ENCODE measurements at regions not wholly inside any gene's neighbourhood (a gene's known extent, or its start where the extent isn't known, plus 50 kb on each side); places are given as distances from the start of the nearest gene placed in this dataset.

DNA sequence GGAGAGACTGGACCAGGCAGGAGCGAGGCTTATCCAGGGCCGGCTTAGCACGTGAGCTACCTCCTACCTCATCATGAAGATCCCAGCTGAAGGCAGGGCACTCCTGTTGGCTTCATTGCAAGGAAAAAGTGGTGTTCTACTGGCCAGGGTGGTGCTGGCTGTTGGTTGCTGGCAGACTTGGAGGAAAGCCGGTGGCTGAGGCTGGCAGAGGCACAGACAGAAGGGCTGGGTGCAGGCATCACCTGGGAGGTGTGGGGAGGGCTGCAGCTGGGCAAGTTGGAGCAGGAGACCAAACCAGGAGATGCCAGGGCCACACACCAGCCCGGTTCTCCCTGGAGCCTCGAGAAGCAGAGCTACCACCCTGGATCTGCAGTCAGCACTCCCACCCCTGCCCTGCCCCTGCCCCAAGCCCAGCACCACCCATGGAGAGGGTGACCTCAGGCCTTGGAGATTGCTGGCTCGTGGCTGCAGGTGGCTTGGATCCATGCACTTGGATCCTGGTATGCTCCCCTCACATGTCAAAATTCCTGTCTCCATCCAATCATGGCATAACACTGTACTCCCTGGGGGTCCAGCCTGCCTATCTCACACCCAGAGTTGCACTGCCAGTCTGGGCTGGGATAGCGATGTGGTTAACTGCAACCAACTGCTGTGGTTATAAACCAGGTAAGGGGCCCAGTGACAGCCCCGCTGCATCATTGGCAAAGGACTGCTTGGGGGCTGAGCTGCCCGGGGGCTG, 49.7 kb downstream of the GLI2 start:
- DNase-seq = no peak

DNA sequence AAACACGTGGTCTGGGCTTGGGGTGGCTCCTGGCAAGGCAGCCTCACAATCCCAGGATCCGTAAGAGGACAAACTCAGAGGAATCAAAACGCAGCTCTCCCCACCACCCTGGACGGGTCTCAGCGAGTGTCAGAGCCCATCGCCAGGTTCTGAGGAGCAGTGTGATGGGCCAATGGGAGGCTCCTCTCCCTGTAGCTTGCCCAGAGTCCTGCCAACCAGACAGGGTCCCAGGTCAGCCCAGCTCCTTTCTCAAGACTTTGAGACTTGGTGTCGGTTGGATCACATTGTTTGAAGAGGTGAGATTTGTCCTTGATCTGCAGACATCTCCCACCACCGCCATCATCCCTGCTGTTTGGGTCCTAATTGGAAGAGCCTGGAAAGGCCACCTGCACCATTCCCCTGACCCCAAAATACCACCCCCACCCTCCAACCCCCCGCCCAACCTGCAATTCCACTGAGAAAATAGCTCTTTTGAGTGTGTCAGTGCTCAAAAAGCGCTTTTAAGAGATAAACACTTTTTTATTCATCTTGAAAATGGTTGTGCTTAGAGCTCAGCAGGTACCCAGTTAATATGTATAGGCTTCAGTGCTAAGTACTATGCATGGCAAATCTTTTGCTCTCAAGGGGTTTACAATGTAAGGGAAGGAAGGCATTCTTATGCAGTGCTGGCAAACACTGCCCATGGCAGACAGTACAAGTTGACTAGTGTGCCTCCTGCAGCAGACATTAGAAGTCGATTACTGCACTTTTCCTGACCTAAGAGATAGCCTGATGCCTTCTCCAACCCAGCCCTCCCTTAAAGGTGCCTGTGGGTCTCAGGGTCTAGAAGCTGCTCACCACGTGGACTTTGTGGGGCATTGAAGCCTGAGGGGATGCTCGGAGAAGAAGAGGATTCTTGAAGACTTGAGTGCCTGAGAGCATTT, 50.6 kb downstream of the GLI2 start:
- no peak for DNase-seq

DNA sequence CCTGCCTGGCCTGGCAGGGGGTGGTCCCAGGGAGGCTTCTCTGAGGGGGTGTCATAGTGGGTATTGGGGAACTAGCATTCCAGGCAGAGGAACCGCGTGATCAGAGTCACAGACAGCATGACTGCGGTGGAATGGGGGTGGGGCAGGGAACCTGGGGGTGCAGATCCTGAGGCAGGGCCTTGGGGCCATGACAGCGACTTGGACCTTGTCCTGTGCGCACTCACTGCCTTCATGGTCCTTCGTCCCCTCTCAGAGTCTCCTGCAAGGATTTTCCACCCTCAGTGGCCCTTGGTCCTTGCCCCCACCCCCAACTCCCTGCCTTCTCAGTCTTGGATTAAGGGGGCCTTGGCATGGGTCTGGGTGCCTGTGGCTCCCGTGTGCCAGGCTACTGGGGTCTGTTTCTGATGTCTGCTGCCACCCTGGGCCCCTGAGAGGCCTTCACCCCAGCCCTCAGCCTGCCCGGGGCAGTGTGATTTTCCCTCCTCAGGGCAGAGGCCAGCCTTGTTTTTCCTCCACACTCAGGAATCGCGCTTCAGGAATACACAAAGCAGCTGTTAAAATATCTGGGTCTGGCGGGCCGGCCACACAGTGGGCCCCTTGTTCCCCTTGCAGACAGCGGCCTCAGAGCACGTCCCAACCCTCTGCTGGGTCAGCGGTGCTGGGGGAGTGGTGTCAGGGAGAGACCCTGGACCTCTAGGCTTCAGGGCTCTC, 51.6 kb downstream of the GLI2 start:
- DNase-seq = no peak

DNA sequence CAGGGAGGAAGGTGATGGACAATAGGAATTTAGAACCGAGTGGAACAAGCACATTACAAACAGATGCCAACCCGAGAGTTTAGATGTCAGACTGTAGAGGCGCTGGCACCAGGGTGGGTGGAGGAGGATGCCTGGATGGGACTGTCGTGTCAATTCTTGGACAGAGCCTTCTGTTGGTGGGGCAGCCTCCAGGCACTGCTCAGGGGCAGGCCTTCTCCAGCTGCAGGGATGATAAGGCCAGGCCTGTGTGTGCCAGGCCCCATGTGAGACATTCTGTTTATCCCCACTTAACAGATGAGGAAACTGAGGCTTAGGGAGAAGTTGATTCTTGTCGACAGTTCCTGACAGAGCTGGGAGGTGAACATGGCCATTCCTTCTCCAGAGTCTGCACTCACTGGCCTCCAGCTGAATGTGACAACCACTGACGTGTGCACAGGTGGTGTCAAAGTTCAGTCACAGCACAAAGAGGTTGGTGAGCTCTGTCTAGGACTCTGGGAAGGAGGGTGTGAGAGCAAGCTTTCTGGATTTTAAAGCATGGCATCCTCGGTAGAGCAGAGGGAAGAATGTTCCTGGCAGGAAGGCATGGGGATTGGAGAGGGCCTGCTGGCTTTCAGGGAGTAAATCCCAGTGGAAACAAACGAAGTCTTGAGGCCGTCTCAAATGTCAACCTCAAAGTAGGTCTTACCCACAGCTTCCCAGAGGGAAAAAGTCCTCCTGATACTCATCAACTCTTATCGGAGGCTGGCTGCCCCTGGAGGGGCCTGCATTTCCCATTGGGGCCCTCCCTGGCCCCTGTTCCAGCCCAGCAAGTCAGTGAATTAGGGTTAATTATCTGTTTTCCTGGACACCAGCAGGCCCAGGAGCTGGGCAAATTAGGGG, 52.4 kb downstream of the GLI2 start:
- DNase-seq = no peak

DNA sequence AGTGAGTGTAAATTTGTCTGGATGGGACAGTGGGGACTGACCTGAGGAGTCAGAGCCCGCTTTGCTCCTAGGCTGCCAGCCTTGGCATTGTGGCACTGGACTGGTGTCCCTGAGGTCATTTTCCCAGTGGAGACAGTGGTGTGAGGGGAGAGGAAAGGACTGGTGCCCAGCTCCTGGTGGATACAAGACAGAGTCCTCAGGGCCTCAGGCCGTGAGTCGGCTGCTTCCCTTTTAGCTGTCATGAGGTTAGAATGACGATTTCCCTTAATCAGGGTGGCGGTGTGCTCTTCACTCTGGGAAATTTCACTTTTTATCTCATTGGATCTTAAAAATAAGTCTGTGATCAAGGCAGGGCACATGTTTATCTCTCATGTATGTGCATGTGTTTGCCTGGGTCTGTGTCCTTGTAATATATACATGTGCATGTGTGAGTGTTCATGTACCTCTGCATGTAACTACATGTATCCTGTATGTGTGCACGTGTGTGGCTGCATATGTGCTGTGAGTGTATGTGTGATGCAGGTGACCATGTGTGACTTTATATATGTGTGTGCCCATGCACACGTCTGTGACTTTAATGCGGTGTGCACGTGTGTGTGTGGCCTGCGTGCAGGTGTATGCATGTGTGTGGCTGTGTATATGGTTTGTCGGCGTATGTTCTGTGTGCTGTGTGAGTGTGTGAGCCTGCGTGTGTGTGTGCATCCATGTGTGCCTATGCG, 55.7 kb downstream of the GLI2 start:
- DNase-seq = no peak

DNA sequence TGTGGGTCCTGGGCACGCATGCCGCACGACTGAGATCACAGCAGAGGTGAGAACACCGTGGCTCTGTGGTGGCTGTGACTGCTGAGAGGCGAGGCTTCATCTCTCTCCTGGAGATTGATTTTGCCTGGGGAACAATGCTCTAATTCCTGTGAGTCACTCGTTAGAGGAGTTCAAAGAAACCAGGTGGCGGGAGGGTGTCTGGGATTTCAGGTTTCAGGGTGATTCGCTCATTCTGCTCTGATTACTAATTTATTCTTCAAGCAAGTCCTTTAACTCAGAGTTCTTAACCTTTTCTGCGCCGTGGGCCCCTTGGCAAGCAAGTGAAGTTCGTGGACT, 56.3 kb downstream of the GLI2 start:
- DNase-seq = no peak

DNA sequence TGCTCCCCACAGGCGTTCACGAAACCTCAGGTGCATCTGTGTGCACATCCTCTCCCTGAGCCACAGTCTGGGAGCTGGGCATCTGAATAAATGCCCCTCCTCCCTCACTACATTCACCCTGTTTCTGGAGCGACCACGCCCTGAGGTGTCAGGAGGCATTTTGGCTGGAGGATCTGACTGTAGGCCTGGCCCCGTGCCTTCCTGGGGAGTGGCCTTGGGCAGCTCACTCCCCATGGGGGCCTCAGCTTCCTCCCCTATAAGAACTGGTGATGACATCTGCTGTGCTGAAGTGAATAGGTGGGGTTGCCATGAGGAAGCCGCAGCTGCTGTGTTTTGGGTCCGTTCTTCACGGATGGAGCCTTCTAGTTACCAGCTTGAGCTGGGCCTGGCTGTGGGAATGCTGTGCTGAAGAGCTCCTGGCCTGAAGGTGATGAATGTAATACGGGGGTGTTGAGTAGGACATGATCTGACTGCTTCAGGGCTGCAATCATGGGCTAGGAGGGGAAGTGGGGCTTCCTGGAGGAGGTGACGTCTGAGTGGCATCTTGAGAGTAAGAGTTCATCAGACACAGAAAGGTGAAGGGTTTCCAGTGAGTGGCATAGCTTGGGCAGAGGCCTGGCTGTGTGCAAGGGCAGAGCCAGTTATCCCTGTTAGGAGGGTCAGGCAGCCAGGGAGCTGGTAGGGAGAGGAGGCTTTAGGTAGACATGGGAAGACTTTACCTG, 58.2 kb downstream of the GLI2 start:
- no peak for DNase-seq

DNA sequence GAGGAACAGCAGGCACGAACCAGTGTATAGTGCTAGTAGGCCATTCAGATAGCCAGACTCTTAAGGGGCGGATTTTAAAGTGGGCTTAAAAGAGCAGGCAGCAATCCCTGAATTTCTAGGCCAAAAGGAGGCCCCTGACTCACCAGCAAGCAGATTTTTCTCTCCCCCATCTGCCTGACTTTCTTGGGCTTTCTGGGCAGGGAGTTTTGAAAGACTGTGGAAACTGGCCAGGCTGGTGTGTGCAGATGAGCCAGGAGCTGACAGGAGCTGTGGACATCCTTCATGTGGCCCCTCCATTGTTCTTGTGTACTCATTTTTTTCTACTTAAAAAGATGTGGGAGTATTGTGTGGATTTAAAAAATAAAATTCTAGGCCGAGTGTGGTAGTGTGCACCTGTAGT, 59.0 kb downstream of the GLI2 start:
- DNase-seq = no peak

DNA sequence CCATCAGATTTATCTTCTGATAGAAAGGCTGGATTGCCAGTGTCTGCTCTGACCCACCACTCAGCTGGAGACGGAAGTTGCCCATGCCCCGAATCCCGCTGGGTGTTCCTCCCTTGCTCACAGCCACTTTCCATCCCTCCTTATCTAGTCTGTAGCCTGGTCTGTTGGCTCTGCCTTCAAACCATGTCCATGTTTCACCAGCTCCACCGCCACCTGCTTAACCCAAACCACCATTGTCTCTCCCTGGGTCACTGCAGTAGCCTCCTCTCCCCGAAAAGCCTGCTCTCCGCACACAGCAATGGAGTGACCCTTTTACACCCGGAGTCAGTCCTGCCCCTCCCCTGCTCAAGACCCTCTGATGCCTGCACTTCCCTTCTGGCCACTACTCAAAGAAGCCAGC, 60.4 kb downstream of the GLI2 start:
- DNase-seq = no peak

DNA sequence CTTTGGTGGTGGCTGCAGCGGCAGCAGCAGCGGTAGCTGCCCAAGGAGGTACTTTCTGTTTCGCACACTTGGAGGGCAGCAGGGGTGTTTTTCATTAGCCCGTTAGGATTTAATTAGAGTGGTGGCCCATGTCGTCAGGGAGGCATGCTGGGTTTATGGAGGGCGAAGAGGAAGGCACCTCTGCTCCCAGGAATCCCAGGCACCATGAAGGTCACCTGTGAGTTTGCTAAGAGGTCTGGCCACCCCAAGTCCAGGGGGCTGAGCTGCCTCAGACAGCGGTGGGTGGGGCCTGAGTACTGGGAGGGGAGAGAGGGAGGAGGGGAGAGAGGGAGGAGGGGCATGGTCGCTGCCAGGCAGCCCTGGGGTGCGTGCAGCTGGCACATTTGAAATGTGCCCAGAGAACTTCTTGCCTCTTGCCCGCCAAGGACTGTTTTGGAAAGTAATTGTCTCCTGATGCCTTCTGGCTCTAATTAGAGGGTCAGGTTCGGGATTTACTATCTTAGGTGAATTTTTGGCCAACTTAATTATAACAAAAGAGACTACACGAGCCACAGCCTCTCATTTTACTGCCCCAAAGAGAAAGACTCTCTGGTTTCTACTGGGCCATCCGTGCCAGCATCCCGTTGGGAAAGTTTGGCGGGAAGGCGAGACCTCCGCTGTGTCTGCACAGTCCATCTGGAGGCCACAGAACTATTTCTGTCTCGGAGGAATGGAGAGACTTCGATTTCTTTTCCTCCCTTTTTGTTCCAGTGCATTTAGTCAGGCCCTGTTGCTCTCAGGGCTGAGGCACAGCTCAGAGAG, 62.0 kb downstream of the GLI2 start:
- no peak for DNase-seq

DNA sequence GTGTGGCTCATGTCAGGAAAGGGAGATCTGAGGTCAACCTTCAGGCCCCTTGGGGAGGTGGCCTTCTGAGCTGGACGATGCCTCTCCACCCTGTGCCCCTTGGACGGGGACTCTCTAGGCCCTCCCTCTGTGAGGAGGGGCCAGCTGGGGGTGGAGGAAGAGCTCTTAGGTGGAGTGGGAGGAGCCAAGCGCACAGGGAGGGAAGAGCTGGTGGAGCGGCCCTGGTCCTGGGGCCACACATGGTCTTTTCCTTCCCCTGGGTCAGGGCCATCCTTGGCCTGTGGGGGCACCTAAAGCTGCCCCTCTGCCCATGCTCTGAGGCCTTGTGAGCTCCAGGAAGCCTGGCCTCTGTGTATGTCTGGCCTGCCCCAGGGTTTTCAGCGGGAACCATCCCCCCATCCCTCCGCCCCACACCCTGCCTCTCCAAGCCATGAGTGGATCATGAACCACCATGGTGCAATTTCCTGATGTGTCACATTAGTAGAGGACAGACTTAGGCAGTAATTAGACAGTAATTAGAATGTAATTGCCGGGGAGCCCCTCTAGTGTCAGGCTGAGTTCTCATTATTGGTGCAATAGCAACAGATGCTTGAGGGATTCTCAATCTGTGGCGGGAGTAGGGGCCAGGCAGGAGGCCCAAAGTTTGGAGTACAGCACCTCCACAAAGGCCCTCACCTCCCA, 63.0 kb downstream of the GLI2 start:
- DNase-seq = no peak

DNA sequence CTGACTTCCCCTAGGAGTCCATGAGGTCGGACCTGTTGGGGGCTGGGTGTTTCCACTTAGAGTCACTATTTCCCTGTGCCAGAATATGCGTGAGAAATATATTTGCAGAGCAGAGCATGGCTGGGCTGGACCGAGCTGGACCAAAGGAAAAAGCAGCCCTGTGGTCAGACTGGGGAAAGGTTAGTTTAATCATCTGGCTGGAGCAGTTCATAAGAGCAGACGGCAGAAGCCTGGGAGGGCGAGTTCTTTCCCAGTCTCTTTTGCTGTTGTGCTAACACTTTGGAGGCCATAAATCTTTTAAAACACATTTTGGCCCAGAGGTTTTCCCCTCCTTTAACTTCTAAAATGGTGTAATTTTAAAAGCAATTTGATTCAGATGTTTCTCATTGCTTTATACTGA, 66.5 kb downstream of the GLI2 start:
- no peak for DNase-seq

DNA sequence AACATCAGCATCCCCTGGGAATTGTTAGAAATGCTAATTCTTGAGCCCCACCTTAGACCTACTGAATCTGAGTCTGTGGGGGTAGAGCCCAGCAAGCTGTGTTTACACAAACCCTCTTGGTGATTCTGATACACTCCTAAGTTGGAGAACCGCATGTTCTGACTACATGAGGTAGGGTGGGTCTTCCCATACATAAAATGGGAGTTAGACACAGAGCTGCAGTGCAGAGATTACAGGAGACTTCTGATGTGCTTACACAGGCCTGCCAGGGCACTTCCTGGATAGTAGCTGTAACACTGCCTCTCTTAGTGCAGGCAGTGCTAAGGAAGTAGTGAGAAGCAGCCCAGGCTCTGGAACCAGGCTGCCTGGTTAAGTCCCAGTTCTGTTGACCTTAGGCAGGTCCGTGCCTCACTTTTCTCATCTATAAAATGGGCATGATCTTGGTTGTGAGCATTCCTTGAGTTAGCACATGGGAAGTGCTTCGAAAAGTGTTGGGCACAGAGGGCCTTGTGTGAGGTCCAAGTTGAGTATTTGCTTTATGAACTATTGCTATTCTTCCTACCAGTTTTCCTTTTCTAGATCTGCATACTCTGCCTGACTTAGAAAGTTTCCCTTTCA, 67.3 kb downstream of the GLI2 start:
- no peak for DNase-seq

DNA sequence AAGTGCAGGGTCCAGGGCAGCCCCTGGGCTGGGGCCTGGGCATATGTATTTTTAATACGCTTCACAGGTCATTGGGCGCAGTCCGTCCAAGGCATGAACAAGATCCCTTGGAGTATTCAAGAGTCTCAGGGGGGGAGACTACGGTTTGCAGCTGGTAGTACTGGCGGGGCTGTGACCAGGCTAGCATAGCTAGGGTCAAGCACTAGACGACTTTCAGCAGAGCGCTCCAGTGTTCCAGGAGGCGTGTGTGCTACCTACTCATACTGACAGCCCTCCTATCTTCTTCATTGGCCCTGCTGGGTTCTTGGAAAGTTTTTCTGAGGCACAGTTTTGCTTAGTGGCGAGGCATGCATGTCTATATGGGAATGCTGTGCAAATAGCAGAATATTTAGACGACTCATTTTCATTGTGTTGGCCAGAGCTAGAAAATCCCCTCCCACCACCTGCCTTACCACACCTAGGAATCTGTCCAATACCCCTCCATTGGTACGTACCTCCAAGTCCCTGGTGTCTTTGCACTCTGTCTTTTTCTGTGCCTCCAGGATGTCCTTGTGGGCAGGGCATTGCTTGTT, 68.2 kb downstream of the GLI2 start:
- no peak for DNase-seq

DNA sequence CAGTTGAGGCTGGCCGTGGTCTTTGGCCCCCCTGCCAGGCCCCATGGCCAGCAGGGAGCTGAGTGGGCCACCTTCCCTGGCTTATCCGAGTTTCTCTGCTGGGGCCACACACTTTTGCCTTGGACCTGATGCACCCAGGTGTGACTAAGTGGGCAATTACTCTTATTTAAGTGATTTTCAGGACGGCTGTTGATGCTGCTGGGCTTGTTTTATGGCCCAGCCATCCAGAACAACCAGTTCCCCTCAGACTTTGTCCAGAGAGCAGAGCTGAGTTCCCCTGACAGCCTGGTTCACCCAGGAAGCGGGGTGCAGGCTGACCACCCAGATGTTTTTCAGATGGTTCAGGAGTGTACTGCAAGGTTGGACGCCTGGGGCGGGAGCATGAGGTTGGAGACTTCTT, 68.8 kb downstream of the GLI2 start:
- no peak for DNase-seq

DNA sequence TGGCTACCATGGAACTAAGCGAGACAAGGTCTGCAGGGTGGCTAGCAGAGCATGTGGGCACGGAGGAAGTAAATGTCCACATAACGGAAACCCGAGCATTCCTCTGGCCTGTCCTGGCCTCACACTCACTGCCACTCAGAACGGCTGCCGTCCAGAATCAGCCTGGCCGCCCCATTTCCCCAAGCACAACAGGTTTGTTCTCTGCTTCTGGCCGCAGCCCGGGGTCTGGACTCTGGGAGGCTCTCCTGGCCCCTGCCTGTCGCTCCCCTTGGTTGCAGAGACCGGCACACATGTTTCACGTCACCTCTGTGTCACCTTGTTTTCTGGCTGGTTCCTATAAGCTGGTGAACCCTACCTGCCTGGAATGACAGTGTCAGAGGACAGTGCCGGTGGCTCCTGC, 69.3 kb downstream of the GLI2 start:
- no peak for DNase-seq

DNA sequence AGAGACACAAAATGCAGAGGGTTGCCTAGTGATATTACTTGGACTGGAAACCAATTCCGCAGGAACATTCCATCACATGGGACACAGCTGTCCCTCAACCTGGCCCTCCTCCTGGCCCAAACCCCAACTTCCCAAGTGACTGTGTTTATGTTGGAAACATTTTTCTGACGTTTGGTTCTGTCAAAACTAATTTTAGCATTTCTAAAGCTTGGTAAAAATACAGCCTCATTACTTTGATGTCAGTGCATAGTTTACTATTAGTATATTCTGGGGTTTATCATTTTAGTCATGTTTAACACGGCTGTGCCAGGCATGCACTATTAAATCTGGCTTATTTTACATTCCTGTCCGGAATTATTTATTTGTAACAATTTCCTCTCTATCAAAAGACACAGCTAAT, 69.9 kb downstream of the GLI2 start:
- DNase-seq = no peak

DNA sequence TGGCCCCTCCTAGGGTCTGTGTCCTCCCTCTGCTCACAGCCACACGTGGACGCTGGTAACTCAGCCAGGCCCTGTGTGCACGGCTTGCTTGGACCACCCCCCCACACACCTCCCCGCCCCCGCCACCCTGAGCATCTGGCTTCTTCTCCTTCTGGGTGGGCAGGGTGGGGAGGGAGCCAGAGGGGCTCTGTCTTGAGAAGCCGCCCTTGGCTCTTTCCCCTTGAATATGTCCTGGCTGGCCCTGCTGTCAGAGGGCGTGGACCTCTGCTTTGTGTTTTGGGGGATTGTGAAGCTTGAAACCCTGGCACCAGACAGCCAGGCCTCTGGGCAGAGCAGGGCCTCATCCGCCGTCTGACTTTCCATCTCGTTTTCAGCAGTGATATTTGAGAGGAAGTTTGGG, 72.1 kb downstream of the GLI2 start:
- DNase-seq = no peak

DNA sequence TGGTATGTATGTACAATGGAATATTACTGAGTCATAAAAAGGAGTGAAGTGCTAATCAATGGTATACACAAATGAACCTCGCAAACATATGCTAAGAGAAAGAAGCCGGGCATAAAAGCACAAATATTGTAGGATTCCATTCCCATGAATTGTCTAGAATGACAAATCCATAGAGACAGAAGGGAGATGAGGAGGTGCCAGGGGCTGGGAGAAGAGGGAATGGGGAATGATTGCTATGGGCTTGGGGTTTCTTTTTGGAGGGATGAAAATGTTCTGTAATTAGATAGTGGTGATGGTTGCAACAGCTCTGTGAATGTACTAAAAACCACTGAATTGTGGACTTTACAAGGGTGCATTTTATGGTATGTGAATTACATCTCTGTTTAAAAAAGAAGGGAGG, 73.5 kb downstream of the GLI2 start:
- no peak for DNase-seq

All from CD4-positive, alpha-beta T cell treated with Interferon alpha-2 for 1 hour (primary cell).